NCI-H1105 treated with DMSO at 0.1 percent for 48 hours (cell line): ENCODE measurements at regions not wholly inside any gene's neighbourhood (a gene's known extent, or its start where the extent isn't known, plus 50 kb on each side); places are given as distances from the start of the nearest gene placed in this dataset.

Experiments
- DNase-seq: peaks from one replicate; lab custom pipeline; 2025; lab: John Stamatoyannopoulos, UW

DNA sequence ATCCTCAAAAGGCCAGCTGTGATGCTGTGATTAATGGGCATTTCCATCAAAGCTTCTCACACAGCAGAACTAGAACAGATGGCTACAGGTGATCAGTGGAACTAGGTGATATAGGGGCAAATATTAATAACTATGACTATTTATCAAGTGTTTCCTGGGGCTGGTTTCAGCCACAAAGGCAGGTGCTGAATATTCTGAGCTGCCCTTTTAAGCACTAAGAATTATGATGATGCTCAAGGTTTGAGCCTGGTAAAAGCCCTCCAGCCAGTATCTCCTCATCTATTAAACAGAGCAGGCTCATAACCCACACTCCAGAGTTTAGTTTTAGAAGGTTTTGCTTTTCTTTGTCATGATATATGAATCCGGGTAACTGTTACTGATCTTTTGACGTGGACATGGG lies 129.5 kb upstream of the ACP3 start:
- peak; percentile 46 for DNase-seq

DNA sequence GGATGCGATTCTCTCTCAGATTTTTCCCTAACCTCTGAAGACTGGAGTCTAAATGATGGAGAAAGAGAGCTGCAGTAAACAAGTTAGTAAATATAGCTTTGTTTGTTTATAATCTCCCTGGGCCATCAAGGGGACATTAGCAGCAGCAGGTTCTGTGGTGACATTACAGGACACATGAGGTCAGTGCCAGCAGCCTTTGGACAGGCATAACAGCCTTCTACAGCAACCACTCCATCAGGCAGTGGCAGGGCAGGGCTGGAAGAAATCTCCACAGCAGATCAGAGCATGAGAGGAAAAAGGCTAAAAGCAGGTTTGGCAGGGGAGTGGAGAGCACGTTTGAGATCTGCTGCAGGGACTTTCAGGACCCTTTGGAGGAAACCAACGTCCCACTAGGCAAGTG lies 127.6 kb upstream of the ACP3 start:
- no peak for DNase-seq

DNA sequence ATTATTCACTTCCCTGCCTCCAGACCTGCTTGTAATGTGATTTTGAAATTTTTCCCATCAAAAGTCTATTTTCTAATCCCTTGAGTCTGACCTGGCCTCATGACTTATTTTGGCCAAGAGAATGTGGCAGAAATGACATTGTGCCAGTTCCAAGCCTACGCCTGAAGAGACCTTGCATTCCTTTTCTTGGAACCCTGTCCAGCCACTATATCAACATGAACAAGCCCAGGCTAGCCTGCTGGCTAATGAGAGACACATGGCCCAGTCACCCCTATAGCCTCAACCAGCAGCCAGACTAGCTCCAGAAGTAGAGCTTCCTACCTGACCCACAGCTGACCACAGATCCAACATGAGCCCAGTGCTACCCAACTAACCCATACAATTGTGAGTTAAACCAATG lies 121.1 kb upstream of the ACP3 start:
- no peak for DNase-seq

DNA sequence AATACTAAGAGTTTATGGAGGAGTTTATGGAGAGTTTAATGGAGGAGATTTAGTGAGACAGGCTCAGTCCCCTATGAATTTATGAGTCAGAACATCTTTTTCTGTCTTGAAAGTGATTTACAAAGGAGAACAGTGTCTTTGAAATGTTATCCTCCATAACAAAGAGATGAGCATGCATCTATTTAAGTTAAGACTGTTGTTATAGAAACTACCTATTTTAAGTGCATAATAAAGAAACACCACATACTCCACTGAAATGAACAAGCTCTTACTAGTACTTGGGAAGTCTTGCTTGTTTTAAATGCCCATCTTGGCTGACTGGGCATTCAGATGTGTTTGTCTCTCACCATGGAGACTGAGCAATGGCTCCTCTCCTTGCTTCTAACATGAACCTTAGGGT lies 118.7 kb upstream of the ACP3 start:
- DNase-seq: no peak

DNA sequence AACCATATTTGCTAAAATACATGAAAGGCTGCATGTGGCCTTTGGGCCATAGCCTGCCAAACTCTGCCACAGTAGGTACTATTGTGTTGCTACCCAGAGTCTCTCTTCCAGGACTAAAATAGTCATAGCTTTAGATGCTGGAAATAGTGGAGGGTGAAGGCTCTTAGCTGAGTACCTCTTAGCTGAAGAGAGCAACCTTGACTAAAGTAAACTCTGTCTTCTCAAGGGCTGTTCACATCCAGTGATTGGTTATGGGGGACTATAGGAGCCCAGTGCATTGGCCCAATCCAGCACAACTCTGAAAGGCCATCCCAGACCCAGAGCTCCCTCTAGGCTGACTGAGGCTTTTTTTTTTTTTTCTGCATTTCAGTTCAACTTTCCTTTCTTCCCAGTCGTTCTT lies 117.8 kb upstream of the ACP3 start:
- DNase-seq: no peak

DNA sequence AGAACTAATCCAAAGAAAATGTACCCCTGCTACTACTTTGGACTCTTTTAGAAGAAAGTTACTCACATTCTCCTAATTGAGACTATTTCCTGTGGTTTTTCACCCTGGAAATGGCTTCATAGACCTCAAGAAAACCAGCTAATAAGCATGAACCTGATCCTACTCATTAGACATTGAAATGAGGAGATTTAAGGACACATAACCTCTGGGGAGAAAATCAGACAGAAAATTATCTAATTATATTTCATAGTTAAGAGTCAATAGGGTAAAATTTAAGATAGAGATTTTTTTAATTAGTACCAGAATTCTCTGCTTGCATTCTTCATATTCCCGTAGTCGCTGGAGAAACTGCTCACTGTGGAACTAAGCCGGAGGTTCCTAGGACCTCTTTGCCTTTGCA lies 114.6 kb upstream of the ACP3 start:
- DNase-seq: no peak

DNA sequence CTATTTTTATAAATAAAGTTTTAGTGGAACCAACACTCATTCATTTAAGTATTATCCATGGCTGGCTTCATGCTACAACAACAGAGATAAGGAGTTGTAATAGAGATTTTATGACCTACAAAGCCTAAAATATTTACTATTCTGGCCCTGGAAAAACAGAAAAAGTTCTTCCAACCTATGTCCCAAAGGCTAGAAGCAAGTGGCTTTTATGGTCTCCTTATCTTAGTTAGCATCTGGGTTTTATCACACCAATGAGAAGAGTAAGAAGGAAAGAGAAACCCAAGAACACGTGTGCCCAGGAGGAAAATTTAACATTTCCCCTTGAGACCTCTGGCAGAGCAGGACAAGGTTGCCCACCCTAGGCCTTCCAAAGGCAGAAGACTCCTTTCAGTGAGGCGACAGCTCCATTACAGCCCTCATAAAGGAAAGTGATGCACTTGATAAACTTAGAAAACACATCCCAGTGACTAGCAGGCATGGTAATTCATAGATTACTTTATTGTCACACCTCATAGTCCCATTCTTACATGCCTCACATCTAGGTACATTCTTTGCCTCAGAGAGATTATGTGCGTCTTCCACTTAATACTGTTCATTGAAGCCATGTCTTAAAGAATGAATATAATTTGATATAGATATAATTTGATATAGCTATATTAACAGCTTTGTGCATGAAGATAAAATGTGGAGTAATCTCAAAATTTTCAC lies 113.2 kb upstream of the ACP3 start:
- no peak for DNase-seq

DNA sequence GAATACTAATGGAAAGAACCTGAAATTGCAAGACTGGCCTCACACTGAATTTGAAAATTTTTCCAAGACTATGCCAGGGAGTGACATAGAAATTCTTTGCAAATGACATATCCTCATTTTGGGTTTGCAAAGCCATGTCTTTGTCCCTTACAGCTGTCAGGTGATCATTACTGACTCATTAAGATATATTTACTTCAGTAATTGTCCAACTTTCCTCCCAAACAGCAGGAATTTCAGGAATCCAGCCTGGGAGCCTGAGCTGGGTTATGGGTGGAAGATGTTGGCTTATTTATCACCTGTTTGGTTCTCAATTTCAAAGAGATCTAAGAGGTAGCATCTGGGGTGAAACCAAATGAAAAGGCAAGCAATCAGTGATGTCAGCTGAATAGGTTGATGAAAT lies 111.6 kb upstream of the ACP3 start:
- no peak for DNase-seq

DNA sequence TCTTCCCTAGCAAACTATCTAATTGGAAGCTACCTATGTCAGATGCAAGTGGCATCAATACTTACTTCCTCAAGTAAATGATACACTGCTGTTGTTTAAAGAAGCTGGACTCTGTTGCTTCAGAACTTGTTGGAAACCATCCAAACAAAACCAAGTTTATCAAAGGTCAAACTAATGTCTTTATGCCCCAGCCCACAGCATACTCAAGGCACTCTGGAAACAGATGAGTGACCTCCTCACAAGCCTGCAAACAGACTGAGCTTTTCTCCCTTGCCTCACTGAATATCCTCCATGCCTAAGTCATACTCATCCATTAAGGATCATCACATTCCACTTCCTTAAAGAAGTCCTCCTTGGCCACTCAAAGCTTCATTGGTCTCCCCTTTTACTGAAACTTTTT lies 107.4 kb upstream of the ACP3 start:
- no peak for DNase-seq

DNA sequence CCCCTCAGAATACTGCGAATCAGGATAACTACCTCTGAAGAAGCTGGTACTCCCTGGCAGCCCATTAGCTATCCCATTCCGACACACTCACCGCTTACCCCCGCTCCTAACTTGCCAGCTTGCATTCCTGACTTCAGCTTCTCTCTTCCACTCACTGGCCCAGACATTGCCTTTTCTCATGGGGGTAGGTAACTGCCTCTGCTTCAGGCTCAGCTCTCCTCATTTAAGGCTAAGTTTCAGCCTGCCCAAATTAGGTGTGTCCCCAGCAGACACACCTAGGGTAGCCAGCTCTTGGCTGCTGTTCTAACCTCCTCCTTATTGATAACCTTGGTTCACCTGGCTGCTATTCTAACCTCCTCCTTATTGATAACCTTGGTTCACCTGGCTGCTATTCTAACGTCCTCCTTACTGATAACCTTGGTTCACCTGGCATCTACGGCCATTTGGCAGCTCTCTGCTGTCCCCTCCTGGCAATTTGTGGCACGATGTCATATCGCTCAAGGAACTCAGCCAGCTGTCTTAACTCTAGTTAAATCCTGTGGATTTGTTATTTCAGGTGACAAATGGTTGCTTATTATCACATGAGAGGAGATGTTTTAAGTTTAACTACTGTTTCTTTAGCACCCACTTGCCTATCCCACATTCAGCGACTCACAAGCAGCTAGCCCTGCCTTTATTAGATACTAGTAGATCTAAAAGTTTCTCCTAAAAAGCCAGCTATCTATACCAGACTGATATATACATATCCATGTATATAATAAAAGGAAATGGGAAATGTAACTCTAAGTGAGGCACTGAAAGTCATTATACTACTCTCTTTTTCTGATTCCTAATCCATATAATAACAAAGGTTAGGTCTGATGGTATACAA lies 106.5 kb upstream of the ACP3 start:
- DNase-seq: peak; percentile 65

DNA sequence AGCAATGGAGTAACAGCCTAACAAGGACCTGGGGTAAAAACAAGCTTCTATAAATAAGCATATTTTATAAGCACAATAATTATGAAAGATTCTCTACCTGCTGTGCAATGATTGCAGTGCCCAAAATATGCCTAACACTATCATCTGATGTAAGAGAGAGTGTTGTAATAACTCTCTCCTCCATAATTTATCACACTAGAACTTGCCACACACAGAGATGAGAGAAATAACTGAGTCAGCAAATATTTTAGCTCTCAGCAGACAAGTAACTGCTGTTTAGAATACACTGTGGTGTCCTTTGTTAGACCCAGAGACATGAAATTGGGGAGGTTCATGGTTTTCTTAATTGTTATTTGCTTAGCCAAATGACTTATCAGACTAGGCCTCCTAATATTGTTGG lies 105.3 kb upstream of the ACP3 start:
- DNase-seq: no peak

DNA sequence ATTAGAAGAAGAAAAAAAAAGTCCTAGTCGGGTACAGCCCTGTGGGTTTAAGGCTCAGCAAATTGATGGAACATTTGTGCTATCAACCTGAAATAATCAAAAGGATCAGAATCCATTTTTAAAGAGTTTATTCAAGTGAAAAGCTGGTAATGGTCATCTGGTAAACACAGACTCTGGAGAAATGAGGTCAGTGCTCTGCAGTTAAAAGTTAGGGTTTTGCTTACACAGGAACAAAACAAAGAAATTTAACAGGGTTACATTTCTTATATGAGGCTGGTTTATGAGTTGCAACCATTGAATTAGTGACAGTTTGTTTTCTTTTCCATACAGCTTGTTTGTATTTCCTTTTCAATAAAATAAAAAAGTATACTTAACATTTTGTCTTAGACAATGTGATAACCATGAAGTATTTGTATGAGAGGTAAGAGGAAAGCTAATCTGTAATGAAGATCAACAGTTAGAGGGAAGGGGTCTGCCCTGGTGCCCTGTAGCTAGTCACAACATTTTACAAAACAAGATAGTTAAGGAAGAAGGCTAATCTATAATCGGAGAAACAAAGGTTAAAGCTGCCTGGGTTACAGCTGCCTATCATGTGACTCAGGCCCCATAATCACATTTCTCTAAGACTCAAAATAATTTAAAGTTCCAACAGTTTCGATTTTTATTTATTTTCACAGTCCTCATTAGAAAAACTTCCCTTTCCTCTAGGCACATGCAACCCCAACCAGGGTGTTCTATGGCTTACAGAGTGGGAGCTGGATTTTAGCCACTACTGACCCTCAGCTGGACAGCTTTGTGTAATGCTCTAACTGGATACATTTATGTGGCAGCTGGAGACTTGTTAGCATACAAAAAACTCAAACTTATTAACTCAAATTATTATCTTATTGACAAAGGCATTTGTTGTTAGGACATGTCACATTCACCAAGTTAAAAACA lies 98.1 kb upstream of the ACP3 start:
- no peak for DNase-seq

DNA sequence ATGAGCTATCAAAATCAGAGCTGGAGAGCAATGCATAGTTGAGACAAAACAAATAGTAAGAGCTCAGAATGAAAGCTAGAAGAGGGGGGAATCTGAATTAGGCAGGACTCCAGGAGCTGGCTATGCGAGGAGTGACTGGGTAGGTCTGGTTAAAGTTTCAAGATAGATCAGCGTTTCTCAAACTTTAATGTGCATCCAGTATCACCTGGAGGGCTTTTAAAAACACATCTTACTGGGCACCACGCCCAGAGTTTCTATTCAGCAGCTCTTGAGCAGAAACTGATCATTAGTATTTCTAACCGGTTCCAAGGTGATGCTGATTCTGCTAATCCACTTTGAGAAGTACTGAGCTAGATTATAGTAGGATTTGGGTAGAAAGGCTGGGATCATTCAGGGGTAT lies 96.2 kb upstream of the ACP3 start:
- peak; percentile 97 for DNase-seq

DNA sequence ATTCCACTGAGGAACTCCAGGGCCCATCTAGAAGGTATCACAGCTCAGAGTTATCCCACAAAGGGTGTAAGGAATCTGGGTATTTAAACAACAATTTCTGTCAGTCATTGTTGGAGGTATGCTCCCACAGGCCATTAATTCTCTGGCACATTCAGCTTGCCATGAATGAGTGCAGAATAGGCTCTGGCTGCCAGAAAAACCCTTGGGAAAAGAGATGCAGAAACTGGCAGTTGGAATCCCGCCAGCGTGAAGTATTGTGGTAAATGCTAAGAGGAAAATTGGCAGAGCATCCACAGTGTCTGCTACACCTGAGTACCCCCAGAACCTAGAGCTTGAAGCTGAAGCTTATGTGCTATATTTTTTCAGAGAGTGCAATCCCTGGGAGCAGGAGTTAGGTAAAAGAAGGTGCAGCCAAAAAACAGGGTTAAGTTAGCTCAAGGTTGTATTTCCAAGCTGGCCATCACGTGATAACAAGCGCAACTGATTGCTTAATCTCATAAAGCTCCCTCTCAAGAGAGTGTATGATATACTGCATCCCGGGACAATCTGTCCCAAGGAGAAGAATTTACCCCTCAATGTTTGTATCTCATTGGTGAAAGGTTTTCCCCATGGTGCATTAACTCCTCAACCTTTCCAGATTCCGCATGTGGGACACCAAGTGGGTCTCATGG lies 94.2 kb upstream of the ACP3 start:
- DNase-seq: peak; percentile 100

DNA sequence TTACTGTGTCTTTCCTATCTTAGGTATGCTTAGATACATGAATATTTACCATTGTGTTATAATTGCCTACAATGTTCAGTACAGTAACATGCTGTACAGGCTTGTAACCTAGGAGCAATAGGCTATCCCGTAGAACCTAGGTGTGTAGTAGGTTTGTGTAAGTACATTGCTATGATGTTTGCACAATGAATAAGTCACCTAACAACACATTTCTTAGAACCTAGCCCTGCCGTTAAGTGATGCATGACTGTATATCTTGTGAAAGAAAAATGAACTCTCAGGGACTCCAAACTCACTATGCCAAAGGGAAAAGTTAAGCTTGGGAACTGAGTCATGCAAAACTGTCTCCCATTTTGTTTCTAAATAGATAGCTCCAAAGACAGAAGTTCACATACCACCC lies 91.5 kb upstream of the ACP3 start:
- no peak for DNase-seq

DNA sequence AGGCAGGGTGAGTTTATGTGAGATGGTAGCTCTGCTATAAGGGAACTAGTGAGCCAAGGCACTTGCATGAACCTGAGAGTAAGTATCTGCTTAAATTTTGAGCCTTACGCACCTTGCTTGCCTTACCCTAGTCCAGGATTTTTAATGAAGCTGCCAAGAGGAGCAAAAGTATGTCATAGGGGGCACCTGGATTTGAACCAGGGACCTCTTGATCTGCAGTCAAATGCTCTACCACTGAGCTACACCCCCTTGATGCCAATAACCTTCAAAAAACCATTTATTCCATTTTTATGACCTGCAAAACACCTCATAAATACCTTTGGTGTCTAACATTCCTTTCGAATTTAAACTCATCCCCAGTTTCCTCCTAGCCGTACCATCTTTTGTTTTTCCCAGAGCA lies 88.3 kb upstream of the ACP3 start:
- no peak for DNase-seq

DNA sequence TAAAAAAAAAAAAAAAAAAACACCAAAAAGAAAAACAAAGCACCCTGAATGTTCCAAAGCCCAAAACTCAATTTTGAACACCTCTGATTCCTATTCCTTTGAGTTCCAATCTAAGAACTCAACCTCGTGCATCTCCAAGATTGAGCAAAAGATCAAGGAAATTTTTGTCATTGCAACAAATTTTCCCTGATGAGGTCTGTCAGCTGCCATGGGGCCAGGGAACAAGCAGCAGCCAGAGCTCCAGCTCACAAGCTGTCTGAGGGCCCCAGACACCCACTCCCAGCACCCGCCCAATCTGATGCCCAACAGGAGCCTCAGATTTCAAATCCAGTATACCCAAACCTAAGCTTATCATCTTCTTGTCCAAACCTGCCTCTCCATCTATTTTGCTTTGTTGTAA lies 87.6 kb upstream of the ACP3 start:
- no peak for DNase-seq

DNA sequence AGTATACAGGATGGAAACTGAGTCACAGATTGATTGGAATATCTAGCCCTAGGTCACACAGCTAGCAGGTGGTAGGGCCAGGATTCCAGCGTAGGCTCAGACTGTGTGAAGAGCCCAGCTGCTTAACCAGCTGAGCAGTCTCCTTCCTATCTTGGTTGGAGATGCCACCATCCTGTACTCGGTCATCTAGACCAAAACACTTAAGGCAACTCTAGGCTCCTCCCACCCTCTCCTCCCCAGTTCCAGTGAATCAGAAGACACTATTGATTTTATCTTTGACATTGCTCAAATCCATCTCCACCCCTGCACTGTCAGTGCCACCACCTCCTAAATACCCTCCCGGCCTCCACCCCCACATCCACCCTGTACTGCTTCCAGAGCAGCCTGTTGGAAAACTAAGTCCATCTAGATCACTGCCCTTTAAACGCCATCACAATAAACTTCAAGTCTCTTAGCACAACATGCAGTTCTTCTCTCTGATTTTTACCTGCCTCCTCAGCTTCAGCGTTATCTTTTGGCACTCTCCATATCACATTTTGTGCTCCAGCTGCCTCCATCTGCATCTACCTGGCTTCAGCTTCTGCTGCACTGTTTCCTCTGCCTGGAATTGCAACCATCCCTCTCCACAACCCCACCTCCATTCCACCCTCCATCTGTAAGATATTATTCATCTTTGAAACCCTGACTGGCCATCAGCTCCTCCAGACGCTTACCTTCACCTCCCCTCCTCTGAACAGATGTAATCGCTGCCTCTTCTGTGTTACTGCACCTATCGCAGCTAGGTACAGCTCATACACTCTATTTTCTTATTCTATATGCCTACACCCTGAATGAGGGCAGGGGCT lies 86.8 kb upstream of the ACP3 start:
- DNase-seq: no peak

DNA sequence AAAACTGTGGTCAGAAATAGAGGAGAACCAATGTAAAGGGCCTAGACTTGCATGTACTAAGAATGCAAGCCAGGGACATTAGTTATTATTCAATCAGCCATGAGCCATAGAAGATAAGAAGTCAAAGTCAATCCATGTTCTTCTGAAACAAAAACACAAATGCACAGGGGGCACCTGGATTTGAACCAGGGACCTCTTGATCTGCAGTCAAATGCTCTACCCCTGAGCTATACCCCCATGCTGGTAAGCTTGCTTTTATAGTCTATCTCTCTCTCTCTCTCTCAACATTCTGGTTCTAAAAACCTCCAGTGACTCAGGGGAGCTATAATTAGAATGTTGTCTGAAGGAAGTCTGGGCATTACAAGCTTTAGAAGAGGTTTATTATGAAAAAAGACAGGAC lies 85.6 kb upstream of the ACP3 start:
- DNase-seq: no peak

DNA sequence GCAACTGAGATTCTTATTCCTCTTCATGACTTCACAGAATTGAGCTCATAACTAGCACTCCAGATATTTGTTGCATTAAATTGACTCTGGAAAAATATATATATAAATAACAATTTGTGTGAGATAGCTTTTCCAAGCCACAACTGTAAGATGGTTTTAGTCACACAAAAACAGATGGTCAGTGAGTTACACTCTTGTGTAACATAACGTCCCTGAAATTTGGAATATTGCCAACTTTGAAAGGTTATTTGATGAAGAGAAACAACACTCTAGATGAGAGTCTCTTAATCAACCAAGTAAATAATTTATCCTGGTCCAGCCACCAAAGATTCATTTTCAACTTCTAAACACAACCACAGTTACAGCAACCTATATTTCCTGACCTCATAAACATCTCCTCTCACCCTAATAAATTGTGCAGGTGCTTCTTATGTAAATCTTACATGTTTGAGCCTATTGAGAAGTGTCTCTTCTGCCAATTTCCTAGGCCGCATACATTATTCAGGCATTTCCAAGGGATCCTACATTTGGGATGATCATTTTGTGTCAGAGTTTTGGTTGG lies 84.9 kb upstream of the ACP3 start:
- peak; percentile 84 for DNase-seq
